Keratinocyte (primary cell): ENCODE measurements at regions not wholly inside any gene's neighbourhood (a gene's known extent, or its start where the extent isn't known, plus 50 kb on each side); places are given as distances from the start of the nearest gene placed in this dataset.

ENCODE experiments used
- EZH2 ChIP-seq: IDR thresholded peaks from one replicate; pipeline ENCODE4 v1.6.1; 2012; ENCODE audit warnings: inconsistent platforms, mild to moderate bottlenecking, low read length, moderate library complexity
- TF ChIP-seq, protein P1 (sequence below), 3 experiments: IDR thresholded peaks in 1 of 3; conservative IDR thresholded peaks in 1 of 3; optimal IDR thresholded peaks in 1 of 3; 2 replicates in 2 of 3; 3 replicates in 1 of 3; pipeline versions ENCODE3 to v1.5.1; 2011; ENCODE audit warnings: low read length in 3 of 3, mild to moderate bottlenecking in 3 of 3, moderate library complexity in 2 of 3, control low read depth in 1 of 3, inconsistent platforms in 1 of 3; ENCODE audit not compliant: insufficient read depth in 2 of 3; ENCODE audit errors: extremely low read depth in 1 of 3

GRCh38 chr5:93082981-93083380 lies 498.0 kb downstream of the NR2F1-AS1 start:
- TF ChIP-seq, protein P1, sequence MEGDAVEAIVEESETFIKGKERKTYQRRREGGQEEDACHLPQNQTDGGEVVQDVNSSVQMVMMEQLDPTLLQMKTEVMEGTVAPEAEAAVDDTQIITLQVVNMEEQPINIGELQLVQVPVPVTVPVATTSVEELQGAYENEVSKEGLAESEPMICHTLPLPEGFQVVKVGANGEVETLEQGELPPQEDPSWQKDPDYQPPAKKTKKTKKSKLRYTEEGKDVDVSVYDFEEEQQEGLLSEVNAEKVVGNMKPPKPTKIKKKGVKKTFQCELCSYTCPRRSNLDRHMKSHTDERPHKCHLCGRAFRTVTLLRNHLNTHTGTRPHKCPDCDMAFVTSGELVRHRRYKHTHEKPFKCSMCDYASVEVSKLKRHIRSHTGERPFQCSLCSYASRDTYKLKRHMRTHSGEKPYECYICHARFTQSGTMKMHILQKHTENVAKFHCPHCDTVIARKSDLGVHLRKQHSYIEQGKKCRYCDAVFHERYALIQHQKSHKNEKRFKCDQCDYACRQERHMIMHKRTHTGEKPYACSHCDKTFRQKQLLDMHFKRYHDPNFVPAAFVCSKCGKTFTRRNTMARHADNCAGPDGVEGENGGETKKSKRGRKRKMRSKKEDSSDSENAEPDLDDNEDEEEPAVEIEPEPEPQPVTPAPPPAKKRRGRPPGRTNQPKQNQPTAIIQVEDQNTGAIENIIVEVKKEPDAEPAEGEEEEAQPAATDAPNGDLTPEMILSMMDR (optimal IDR thresholded peaks at IDR 0.05 in 1 of 3, IDR thresholded peaks at IDR 0.05 in 1 of 3, conservative IDR thresholded peaks at IDR 0.05 in 1 of 3; ENCODE audit: extremely low read depth in 1 of 3, insufficient read depth in 2 of 3, low read length in 3 of 3) = no peak
- no peak for TF ChIP-seq EZH2
